SU-DHL-6 (cell line): ENCODE measurements at regions not wholly inside any gene's neighbourhood (a gene's known extent, or its start where the extent isn't known, plus 50 kb on each side); places are given as distances from the start of the nearest gene placed in this dataset.

Experiments used
- H2AFZ ChIP-seq: fragments of 200-600 bp; sonication (generic); 2 replicates; pipeline ENCODE4 v1.6.1; 2014; ENCODE audit warnings: low read depth, mild to moderate bottlenecking, moderate library complexity, mixed read lengths, antibody characterized with exemption, low read length; ENCODE audit not compliant: severe bottlenecking
- H3F3A ChIP-seq: fragments of 200-600 bp; shearing (Covaris generic); 2 replicates; pipeline ENCODE4 v1.6.0; 2016; ENCODE audit warnings: antibody characterized with exemption, mild to moderate bottlenecking; ENCODE audit not compliant: insufficient read depth
- H3K27ac ChIP-seq: fragments of 200-600 bp; sonication (generic); 2 replicates; pipeline ENCODE4 v1.5.1; 2016; ENCODE audit warnings: low read depth, mild to moderate bottlenecking, low read length, moderate library complexity, mixed read lengths
- H3K27me3 ChIP-seq: fragments of 200-600 bp; sonication (generic), shearing (Covaris generic); 2 replicates; pipeline ENCODE4 v1.6.0; 2014; ENCODE audit warnings: mild to moderate bottlenecking, low read length
- H3K36me3 ChIP-seq: fragments of 200-600 bp; sonication (generic); 2 replicates; pipeline ENCODE4 v1.6.1; 2014; ENCODE audit warnings: mild to moderate bottlenecking, low read length, mixed read lengths
- H3K4me2 ChIP-seq: fragments of 300-600, 200-600 bp; shearing (Covaris generic), sonication (generic); 2 replicates; pipeline ENCODE4 v1.6.0; 2014; ENCODE audit warnings: low read length, low read depth, mild to moderate bottlenecking; ENCODE audit not compliant: poor library complexity, severe bottlenecking
- H3K4me3 ChIP-seq: fragments of 200-600 bp; sonication (generic); 2 replicates; pipeline ENCODE4 v1.5.1; 2014; ENCODE audit warnings: antibody characterized with exemption, low read length, mild to moderate bottlenecking, mixed read lengths; ENCODE audit not compliant: insufficient read depth, poor library complexity, severe bottlenecking
- H3K79me2 ChIP-seq: fragments of 200-600 bp; sonication (generic); 2 replicates; pipeline ENCODE4 v1.6.1; 2014; ENCODE audit warnings: mild to moderate bottlenecking, low read length, moderate library complexity; ENCODE audit not compliant: insufficient read depth
- H3K9ac ChIP-seq: fragments of 200-600 bp; sonication (generic); 2 replicates; pipeline ENCODE4 v1.7.0; 2014; ENCODE audit warnings: mild to moderate bottlenecking, low read length
- H3K9me2 ChIP-seq: fragments of 200-600 bp; sonication (generic); replicated peaks from 2 replicates; pipeline ENCODE4 v1.6.1; 2014; ENCODE audit warnings: low read length; ENCODE audit not compliant: insufficient read depth
- H3K9me3 ChIP-seq: fragments of 200-600 bp; sonication (generic); 2 replicates; pipeline ENCODE4 v1.6.1; 2014; ENCODE audit warnings: low read length, mixed read lengths; ENCODE audit not compliant: insufficient read depth
- H4K20me1 ChIP-seq: fragments of 200-600 bp; sonication (generic); 2 replicates; pipeline ENCODE4 v1.6.1; 2014; ENCODE audit warnings: low read depth, mild to moderate bottlenecking, antibody characterized with exemption, low read length, moderate library complexity, mixed read lengths
- EZH2phosphoT487 ChIP-seq: fragments of 200-600 bp; sonication (generic), shearing (Covaris generic); conservative IDR thresholded peaks from 2 replicates; pipeline ENCODE4 v1.6.1; 2018; ENCODE audit warnings: mild to moderate bottlenecking, antibody characterized with exemption, low read length, moderate library complexity, mixed read lengths
- TF ChIP-seq, protein P1 (sequence below): fragments of 200-600 bp; sonication (generic); IDR thresholded peaks from one replicate; pipeline ENCODE4 v1.5.1; 2017; ENCODE audit warnings: antibody characterized with exemption, mild to moderate bottlenecking, low read length, moderate library complexity; ENCODE audit not compliant: insufficient read depth, poor library complexity, severe bottlenecking

DNA sequence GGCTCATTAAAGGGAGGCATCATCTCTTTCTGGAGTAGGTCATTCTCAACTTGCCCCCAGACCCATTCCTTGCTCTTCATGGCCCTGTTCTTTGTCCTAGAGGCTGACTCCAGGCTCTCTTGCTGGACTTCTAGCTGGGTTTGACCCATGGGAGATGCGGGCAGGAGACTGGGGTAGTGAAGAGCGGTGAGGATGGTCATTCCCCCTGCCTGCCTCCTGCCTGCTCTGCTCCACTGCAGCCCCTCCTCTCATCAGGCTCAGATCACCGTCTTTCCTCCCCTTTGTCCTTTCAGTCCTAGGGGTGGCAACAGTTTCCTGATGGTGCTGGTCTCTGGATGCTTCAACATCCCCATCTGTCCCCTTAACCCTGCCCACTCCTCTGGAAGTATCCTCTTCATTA lies 170.9 kb downstream of the ABHD5 start:
- no peak overlapping the region for H2AFZ ChIP-seq
- no peak overlapping the region for H3K9ac ChIP-seq
- no peaks in the 10 kb centered on the region for H3K9me3 ChIP-seq
- no peaks in the 10 kb centered on the region for H3K9me2 ChIP-seq
- H3K4me2 ChIP-seq, result no peak overlapping the region
- no peak overlapping the region for H3K27ac ChIP-seq
- H3F3A ChIP-seq, result no peaks in the 10 kb centered on the region
- TF ChIP-seq, protein P1, sequence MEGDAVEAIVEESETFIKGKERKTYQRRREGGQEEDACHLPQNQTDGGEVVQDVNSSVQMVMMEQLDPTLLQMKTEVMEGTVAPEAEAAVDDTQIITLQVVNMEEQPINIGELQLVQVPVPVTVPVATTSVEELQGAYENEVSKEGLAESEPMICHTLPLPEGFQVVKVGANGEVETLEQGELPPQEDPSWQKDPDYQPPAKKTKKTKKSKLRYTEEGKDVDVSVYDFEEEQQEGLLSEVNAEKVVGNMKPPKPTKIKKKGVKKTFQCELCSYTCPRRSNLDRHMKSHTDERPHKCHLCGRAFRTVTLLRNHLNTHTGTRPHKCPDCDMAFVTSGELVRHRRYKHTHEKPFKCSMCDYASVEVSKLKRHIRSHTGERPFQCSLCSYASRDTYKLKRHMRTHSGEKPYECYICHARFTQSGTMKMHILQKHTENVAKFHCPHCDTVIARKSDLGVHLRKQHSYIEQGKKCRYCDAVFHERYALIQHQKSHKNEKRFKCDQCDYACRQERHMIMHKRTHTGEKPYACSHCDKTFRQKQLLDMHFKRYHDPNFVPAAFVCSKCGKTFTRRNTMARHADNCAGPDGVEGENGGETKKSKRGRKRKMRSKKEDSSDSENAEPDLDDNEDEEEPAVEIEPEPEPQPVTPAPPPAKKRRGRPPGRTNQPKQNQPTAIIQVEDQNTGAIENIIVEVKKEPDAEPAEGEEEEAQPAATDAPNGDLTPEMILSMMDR, result no peak
- TF ChIP-seq EZH2phosphoT487, result no peak
- H3K4me3 ChIP-seq, result no peak overlapping the region
- no peaks in the 10 kb centered on the region for H3K36me3 ChIP-seq
- no peaks in the 10 kb centered on the region for H3K79me2 ChIP-seq
- no peaks in the 10 kb centered on the region for H4K20me1 ChIP-seq
- no peaks in the 10 kb centered on the region for H3K27me3 ChIP-seq

DNA sequence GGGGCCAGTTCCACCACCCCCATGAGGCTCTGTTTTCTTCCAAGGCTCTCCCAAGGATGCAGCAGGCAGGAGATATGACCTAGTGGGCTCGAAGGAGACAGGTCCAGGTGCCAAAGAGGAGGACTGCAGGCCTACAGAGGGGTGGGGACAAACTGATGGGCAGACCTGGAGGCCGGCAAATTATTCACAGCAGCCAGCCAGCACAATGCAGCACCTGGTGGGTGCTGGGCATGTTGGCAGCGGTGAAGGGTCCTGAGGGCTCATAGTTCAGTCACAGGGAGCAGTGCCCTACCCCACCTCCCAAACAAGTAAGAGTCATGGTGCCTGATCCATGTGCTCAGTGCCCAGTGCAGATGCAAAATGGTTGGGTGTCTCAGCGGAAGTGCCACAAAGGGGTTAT lies 171.7 kb downstream of the ABHD5 start:
- no peaks in the 10 kb centered on the region for H4K20me1 ChIP-seq
- no peaks in the 10 kb centered on the region for H3F3A ChIP-seq
- no peaks in the 10 kb centered on the region for H3K79me2 ChIP-seq
- no peaks in the 10 kb centered on the region for H3K9me3 ChIP-seq
- H3K27ac ChIP-seq, result no peak overlapping the region
- no peak overlapping the region for H3K9ac ChIP-seq
- no peaks in the 10 kb centered on the region for H3K27me3 ChIP-seq
- H3K4me2 ChIP-seq, result no peak overlapping the region
- no peak overlapping the region for H2AFZ ChIP-seq
- H3K9me2 ChIP-seq, result no peaks in the 10 kb centered on the region
- no peak for TF ChIP-seq EZH2phosphoT487
- TF ChIP-seq, protein P1, result no peak
- no peaks in the 10 kb centered on the region for H3K36me3 ChIP-seq
- H3K4me3 ChIP-seq, result no peak overlapping the region

DNA sequence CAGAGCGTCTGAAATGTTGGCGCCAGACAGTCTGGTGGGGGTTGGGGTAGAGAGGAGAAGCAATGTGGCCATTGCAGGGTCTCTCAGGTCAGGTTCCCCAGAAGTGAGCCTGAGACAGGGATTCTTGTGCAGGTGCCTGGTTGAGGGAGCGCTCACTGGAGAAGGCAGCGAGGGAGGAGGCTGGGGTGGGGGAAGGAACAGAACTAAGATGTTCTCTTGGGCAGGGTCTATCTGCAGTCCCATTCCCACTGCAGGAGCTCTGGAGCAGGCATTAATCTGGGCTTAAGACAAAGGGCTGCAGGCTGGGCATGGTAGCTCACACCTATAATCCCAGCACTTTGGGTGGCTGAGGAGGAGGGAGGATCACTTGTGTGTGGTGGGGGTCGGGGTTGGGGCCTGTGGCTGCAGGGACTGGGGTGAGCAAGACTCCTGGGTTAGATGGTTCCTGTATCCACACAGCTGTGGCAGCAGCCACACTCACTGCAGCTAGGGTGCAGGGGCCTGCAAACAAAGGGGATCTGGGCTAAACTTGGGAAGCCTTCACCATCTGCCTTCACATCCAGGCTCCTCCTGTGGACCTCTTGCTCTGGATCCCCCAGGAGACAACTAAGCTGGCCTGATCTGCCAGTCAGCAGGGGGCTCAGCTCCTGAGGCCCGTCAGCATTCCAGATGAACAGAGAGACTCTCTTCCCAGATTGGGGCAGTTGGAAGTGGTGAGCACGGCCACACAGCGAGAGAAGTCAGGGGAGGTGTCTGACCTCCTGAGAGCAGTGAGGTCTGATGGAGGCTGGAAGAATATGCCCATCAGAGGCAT lies 172.5 kb downstream of the ABHD5 start:
- Histone ChIP-seq H3K79me2 (no peaks in the 10 kb centered on the region), H3K9me3 (no peaks in the 10 kb centered on the region), H4K20me1 (no peaks in the 10 kb centered on the region), H3K36me3 (no peaks in the 10 kb centered on the region), H2AFZ (no peak overlapping the region), H3K27ac (no peak overlapping the region), H3K9me2 (no peaks in the 10 kb centered on the region), H3K27me3 (no peaks in the 10 kb centered on the region), H3K9ac (no peak overlapping the region), H3K4me3 (no peak overlapping the region), H3F3A (no peaks in the 10 kb centered on the region), H3K4me2 (no peak overlapping the region)
- no peak for TF ChIP-seq EZH2phosphoT487
- TF ChIP-seq, protein P1, result no peak
